ENCODE measurements at regions not wholly inside any gene's neighbourhood (a gene's known extent, or its start where the extent isn't known, plus 50 kb on each side); places are given as distances from the start of the nearest gene placed in this dataset.

DNA sequence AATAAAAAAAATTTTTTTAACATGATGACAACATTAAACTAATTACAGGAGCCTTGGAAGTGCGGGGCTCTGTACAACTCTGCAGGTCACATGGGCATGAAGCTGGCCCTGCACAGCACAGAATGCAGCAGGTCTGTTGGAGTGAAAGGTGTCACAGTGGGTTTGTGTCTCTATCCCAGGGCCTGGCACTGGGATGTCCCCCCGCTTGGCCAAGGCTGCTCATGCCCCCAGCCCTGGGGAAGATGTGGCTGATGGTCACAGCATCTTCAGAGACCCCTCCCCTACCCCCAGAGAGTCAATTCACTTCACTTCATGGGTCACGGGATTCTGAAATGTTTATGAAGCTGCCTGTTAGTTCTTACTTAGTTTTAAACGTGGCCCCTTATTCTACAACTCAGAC is 95.9 kb upstream of the TAF1B start:
- no CpG with 5 or more reads among the region's 4 CpGs for WGBS (ENCODE audit: insufficient coverage)
- H3K27ac Mint-ChIP-seq: no peak overlapping the region
- no peak overlapping the region for H3K4me3 ChIP-seq (replicated peaks in 1 of 3; ENCODE audit: low read depth in 2 of 3, low read length in 3 of 3)
- H3K79me2 ChIP-seq (ENCODE audit: insufficient read depth, low read length): no peaks in the 10 kb centered on the region
- H3K36me3 Mint-ChIP-seq: no peaks in the 10 kb centered on the region
- H3K4me2 ChIP-seq (replicated peaks; ENCODE audit: extremely low read depth, low read length, poor library complexity, severe bottlenecking): no peak overlapping the region
- intact Hi-C loops (cut with micrococcal nuclease): no loop called here
- no peak overlapping the region for H3K27ac ChIP-seq (ENCODE audit: low read depth in 1 of 2, low read length in 2 of 2)
- peaks cover 0 to 3% (median 0%) of the 10 kb centered on the region in 7 donors for H3K9me3 Mint-ChIP-seq
- no peak for DNase-seq
- H3K4me1 Mint-ChIP-seq: peaks cover 12% of the 10 kb centered on the region
- no peak overlapping the region for H3K4me3 Mint-ChIP-seq
- H3K27me3 ChIP-seq (ENCODE audit: control insufficient read depth in 2 of 2, insufficient read depth in 2 of 2, low read length in 2 of 2): no peaks in the 10 kb centered on the region
- no peak overlapping the region for H3K9ac ChIP-seq (ENCODE audit: insufficient read depth, low read length, poor library complexity, severe bottlenecking)
- peaks cover 7 to 11% of the 10 kb centered on the region in 2 donors for H3K4me1 ChIP-seq (ENCODE audit: control insufficient read depth in 1 of 2, insufficient read depth in 2 of 2, low read length in 2 of 2)
- TF ChIP-seq, protein P1, sequence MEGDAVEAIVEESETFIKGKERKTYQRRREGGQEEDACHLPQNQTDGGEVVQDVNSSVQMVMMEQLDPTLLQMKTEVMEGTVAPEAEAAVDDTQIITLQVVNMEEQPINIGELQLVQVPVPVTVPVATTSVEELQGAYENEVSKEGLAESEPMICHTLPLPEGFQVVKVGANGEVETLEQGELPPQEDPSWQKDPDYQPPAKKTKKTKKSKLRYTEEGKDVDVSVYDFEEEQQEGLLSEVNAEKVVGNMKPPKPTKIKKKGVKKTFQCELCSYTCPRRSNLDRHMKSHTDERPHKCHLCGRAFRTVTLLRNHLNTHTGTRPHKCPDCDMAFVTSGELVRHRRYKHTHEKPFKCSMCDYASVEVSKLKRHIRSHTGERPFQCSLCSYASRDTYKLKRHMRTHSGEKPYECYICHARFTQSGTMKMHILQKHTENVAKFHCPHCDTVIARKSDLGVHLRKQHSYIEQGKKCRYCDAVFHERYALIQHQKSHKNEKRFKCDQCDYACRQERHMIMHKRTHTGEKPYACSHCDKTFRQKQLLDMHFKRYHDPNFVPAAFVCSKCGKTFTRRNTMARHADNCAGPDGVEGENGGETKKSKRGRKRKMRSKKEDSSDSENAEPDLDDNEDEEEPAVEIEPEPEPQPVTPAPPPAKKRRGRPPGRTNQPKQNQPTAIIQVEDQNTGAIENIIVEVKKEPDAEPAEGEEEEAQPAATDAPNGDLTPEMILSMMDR (IDR thresholded peaks at IDR 0.05): no peak
- H3K9me3 ChIP-seq (replicated peaks in 1 of 2; ENCODE audit: control insufficient read depth in 1 of 2, insufficient read depth in 1 of 2, low read length in 2 of 2): no peaks in the 10 kb centered on the region
- H4K20me1 ChIP-seq (ENCODE audit: insufficient read depth, low read length): no peaks in the 10 kb centered on the region
- no peak overlapping the region for H2AFZ ChIP-seq (ENCODE audit: insufficient read depth, low read depth, low read length, poor library complexity, severe bottlenecking)
- peaks cover 0 to 13% (median 7%) of the 10 kb centered on the region in 3 donors for H3K27me3 Mint-ChIP-seq (ENCODE audit: low read depth in 3 of 3)
- no peaks in the 10 kb centered on the region for H3K36me3 ChIP-seq (replicated peaks in 1 of 2; ENCODE audit: control insufficient read depth in 1 of 2, insufficient read depth in 2 of 2, low read length in 2 of 2)

DNA sequence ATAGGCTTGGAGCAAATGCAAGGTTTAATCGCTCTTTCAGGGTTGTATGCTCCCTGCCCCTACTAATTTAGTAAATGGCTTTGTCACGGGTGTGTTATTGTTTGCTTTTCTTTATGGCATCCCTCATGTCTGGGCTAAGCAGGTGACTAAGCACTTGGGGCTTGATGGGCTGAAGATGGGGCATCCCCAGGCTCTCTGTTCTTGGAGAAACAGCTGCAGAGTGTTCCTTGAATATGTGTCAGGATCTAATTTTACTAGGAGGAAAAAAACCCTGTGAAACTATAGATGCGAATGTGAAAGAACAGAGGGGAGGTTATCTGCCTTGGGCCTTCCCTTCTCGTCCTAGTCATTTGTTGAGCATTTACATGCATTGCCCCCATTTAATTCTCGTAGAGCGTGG is 94.7 kb upstream of the TAF1B start:
- peaks cover 0 to 3% (median 0%) of the 10 kb centered on the region in 7 donors for H3K9me3 Mint-ChIP-seq
- Histone ChIP-seq H3K9me3 (replicated peaks in 1 of 2; ENCODE audit: control insufficient read depth in 1 of 2, insufficient read depth in 1 of 2, low read length in 2 of 2) (no peaks in the 10 kb centered on the region), H3K36me3 (replicated peaks in 1 of 2; ENCODE audit: control insufficient read depth in 1 of 2, insufficient read depth in 2 of 2, low read length in 2 of 2) (no peaks in the 10 kb centered on the region), H3K9ac (ENCODE audit: insufficient read depth, low read length, poor library complexity, severe bottlenecking) (no peak overlapping the region), H3K79me2 (ENCODE audit: insufficient read depth, low read length) (no peaks in the 10 kb centered on the region), H3K4me3 (replicated peaks in 1 of 3; ENCODE audit: low read depth in 2 of 3, low read length in 3 of 3) (no peak overlapping the region), H3K27me3 (ENCODE audit: control insufficient read depth in 2 of 2, insufficient read depth in 2 of 2, low read length in 2 of 2) (no peaks in the 10 kb centered on the region), H2AFZ (ENCODE audit: insufficient read depth, low read depth, low read length, poor library complexity, severe bottlenecking) (no peak overlapping the region), H3K4me2 (replicated peaks; ENCODE audit: extremely low read depth, low read length, poor library complexity, severe bottlenecking) (no peak overlapping the region), H4K20me1 (ENCODE audit: insufficient read depth, low read length) (no peaks in the 10 kb centered on the region), H3K4me1 (ENCODE audit: control insufficient read depth in 1 of 2, insufficient read depth in 2 of 2, low read length in 2 of 2) (peaks cover 19 to 23% of the 10 kb centered on the region in 2 donors), H3K27ac (ENCODE audit: low read depth in 1 of 2, low read length in 2 of 2) (no peak overlapping the region)
- peaks cover 23% of the 10 kb centered on the region for H3K4me1 Mint-ChIP-seq
- intact Hi-C loops (cut with micrococcal nuclease): no loop called here
- peaks cover 0 to 19% (median 9%) of the 10 kb centered on the region in 3 donors for H3K27me3 Mint-ChIP-seq (ENCODE audit: low read depth in 3 of 3)
- DNase-seq: no peak
- TF ChIP-seq, protein P1 (IDR thresholded peaks at IDR 0.05): no peak
- no peak overlapping the region for H3K4me3 Mint-ChIP-seq
- peaks cover 0 to 2% of the 10 kb centered on the region in 2 donors for H3K36me3 Mint-ChIP-seq
- H3K27ac Mint-ChIP-seq: no peak overlapping the region
- WGBS (ENCODE audit: insufficient coverage): 100% methylated on average over 1 of the region's 6 CpGs
